Activated T-helper 1 cell treated with anti-CD3 and anti-CD28 coated beads, Interleukin-12 subunit alpha, Interleukin-12 subunit beta, Interleukin-2, Interleukin-4 antibody, amounts not matched to agents 30 ng/mL and 10 ng/mL and 1 ng/mL, durations not matched to agents 14 hours and 24 hours and 36 hours (primary cell): ENCODE measurements at regions not wholly inside any gene's neighbourhood (a gene's known extent, or its start where the extent isn't known, plus 50 kb on each side); places are given as distances from the start of the nearest gene placed in this dataset.

ENCODE experiments used
- DNase-seq: peaks from one replicate; pipeline ENCODE4 v3.0.0; 2021; ENCODE audit warnings: low spot score
- H3K27ac Mint-ChIP-seq: one replicate; pipeline ENCODE4 v1.8.0; 2021; ENCODE audit warnings: mild to moderate bottlenecking, mixed read lengths
- H3K27me3 Mint-ChIP-seq: one replicate; pipeline ENCODE4 v1.8.0; 2022; ENCODE audit warnings: mild to moderate bottlenecking, moderate library complexity, mixed read lengths; ENCODE audit not compliant: insufficient read depth
- H3K36me3 Mint-ChIP-seq: one replicate; pipeline ENCODE4 v1.8.0; 2021; ENCODE audit warnings: low read depth, mixed read lengths
- H3K4me1 Mint-ChIP-seq: one replicate; pipeline ENCODE4 v1.8.0; 2021; ENCODE audit warnings: low read depth, mixed read lengths
- H3K4me3 Mint-ChIP-seq: one replicate; pipeline ENCODE4 v1.8.0; 2021; ENCODE audit warnings: mild to moderate bottlenecking, moderate library complexity, mixed read lengths
- H3K9me3 Mint-ChIP-seq: one replicate; pipeline ENCODE4 v1.8.0; 2021; ENCODE audit warnings: mixed read lengths
- intact Hi-C: fragments of 100-400 bp; cut with micrococcal nuclease; formaldehyde crosslinking; loops from one replicate; pipeline ENCODE4 v1.15.1; 2024

DNA sequence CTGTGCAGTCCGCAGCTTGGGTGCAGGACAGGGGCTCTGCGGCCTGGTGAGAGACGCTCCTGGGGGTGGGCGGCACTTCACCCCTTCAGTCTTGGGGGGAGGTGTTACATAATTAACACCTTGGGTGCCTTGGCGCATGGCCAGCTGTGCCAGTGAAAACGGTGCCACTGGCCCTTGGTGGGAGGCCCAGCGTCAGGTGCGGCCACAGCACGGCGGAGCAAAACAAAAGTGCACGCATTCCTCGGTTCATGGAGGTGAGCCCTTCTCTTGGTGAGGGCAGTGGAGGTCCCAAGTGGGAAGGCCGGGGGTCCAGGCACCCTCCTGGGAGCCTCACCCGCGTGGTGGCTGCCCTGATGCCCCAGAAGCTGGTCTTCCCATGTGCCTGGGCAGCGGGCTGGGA is 89.8 kb downstream of the ENGASE start:
- DNase-seq, result no peak
- Mint-ChIP-seq H3K36me3 (no peaks in the 10 kb centered on the region), H3K4me3 (no peak overlapping the region), H3K27ac (no peak overlapping the region), H3K9me3 (no peaks in the 10 kb centered on the region), H3K27me3 (no peaks in the 10 kb centered on the region), H3K4me1 (no peaks in the 10 kb centered on the region)
- intact Hi-C loops, result no loop called here

DNA sequence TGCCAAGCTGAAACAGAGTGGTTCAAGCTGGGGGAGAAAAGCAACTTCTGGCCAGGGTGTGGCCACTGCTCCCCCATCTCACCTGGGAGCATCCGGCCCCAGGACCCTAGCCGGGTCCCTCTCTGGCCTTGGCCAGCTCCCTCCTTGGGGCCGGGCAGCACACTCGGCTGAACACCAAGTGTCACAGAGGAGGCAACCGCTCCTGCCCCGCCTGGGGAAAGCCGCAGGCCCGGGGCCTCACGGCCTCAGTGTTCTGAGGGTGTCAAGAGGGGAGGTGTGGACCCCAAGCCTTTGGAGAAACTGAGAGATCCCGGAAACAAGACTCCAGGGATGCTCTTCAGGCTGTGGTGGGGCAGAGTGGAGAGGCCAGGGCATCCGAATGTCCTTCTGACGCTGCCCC is 88.4 kb downstream of the ENGASE start:
- Mint-ChIP-seq H3K4me3 (no peak overlapping the region), H3K4me1 (no peaks in the 10 kb centered on the region), H3K36me3 (no peaks in the 10 kb centered on the region), H3K27me3 (no peaks in the 10 kb centered on the region), H3K27ac (no peak overlapping the region), H3K9me3 (no peaks in the 10 kb centered on the region)
- no peak for DNase-seq
- intact Hi-C loops, result no loop called here

DNA sequence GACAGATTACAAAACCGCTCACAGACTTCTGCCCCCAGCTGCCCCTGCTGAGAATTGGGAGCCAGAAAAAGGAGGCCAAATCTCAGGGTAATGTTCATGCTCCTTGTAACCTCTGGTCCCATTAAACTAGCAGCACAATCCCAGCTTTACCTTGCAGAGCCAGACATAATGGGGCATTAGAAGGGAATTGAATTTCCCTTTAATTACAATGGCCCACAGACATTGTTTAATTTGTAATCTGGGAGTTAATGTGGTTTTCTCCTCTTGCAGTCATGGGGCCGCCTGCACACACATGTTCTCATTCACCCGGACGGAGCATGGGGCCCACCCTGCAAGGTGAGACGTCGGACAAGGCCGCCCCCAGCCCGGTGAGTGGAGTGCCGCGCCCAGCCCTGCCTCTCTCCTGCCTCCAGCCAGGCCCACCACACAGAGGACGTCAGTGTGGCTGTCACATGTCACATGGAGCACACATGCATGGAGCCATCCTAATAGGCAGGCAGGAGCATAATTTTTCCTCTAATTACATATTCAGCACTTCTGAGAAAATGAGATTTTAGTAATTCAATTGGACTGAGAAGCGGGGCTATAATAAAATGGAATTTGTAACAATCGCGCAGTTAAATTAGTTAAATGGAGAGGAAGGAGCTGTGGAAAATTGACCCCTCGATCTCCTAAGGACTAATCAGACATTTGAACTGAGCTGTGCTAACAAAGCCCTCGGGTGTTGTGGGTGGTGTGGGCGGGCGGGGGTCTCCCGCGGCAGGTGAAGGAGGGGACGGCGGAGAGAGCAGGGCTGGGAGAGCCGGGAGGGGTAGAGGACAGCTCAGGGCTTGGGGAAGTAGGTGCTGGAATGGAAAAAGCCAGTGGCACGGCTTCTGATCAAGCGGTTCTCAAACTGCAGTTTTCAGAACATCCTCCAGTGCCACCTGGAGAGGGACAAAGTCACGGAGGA is 87.7 kb downstream of the ENGASE start:
- no peaks in the 10 kb centered on the region for H3K4me1 Mint-ChIP-seq
- no peaks in the 10 kb centered on the region for H3K36me3 Mint-ChIP-seq
- H3K9me3 Mint-ChIP-seq, result no peaks in the 10 kb centered on the region
- no peaks in the 10 kb centered on the region for H3K27me3 Mint-ChIP-seq
- intact Hi-C loops, result no loop called here
- H3K4me3 Mint-ChIP-seq, result no peak overlapping the region
- DNase-seq, result no peak
- H3K27ac Mint-ChIP-seq, result no peak overlapping the region

DNA sequence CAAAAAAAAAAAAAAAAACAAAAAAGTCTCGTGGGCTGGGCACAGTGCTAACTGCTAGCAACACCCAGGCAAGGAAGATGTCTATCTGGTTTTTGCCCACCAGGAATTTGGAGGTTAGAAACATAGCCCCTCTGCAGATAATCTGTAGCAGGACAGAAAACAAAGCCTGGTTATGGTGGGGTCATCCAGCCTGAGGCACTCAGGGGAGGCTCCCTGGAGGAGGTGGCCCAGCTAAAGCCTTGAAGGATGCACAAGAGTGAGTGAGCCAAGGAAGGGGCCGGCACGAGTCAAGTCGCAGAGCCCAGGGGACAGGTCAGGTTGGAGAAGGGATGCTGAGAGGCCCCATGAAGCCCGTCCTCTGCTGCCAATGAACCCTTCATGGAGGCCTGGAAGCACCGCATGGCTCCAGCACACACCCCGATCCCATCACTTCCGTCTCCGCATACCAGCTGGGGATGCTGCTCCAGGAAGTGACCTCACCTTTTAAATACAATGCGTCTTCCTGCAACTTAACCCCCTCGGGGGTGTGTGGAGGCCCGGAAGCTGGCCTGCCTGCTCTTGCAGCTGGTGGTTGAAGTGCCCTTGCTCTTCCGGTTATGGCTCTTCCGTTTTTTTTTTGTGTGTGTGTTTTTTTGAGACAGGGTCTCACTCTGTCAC is 86.5 kb downstream of the ENGASE start:
- Mint-ChIP-seq H3K27ac (no peak overlapping the region), H3K4me1 (no peaks in the 10 kb centered on the region), H3K36me3 (no peaks in the 10 kb centered on the region), H3K27me3 (no peaks in the 10 kb centered on the region), H3K4me3 (no peak overlapping the region), H3K9me3 (no peaks in the 10 kb centered on the region)
- intact Hi-C loops, result no loop called here
- DNase-seq, result peak; percentile 10

DNA sequence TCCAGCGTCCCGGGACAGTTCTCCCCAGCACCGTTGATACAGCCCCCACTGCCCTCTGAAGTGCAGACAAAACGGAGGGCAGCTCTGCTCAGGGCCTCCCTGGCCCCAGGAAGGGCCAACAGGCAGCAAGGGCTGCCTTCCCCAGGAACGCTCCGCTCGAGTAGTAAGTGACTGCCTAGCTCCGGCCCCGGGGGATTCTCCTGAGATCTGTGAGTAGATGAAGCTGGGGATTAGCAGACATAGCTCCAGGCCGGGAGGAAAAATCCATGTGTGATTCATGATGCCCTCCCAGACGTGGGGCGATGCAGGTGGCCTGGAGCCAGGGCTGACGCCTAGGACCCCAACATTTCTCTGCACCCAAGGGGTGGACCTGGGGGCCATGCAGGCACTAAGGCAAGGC is 85.3 kb downstream of the ENGASE start:
- no peaks in the 10 kb centered on the region for H3K9me3 Mint-ChIP-seq
- H3K4me1 Mint-ChIP-seq, result no peaks in the 10 kb centered on the region
- intact Hi-C loops, result no loop called here
- H3K4me3 Mint-ChIP-seq, result no peak overlapping the region
- DNase-seq, result no peak
- H3K36me3 Mint-ChIP-seq, result no peaks in the 10 kb centered on the region
- no peak overlapping the region for H3K27ac Mint-ChIP-seq
- no peaks in the 10 kb centered on the region for H3K27me3 Mint-ChIP-seq

DNA sequence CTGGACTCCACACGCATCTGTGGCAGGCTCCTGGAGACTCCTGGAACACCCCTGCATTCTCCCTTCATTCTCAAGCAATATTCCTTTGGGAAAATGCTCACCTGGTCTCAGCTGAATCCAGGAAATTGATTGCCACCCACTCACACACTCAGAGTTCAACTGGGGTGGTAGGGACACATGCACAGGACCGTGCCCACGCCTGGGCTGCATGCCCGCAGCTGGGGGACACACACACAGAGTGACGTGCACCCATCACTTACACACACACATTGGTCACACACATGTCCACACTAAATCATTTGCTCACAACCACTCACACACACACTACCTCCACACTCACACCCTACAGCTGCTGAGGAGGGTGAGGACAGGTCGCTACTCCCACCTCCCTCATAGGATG is 84.8 kb downstream of the ENGASE start:
- no peaks in the 10 kb centered on the region for H3K36me3 Mint-ChIP-seq
- no peak overlapping the region for H3K27ac Mint-ChIP-seq
- no peaks in the 10 kb centered on the region for H3K4me1 Mint-ChIP-seq
- H3K27me3 Mint-ChIP-seq, result no peaks in the 10 kb centered on the region
- intact Hi-C loops, result no loop called here
- DNase-seq, result no peak
- no peaks in the 10 kb centered on the region for H3K9me3 Mint-ChIP-seq
- H3K4me3 Mint-ChIP-seq, result no peak overlapping the region

DNA sequence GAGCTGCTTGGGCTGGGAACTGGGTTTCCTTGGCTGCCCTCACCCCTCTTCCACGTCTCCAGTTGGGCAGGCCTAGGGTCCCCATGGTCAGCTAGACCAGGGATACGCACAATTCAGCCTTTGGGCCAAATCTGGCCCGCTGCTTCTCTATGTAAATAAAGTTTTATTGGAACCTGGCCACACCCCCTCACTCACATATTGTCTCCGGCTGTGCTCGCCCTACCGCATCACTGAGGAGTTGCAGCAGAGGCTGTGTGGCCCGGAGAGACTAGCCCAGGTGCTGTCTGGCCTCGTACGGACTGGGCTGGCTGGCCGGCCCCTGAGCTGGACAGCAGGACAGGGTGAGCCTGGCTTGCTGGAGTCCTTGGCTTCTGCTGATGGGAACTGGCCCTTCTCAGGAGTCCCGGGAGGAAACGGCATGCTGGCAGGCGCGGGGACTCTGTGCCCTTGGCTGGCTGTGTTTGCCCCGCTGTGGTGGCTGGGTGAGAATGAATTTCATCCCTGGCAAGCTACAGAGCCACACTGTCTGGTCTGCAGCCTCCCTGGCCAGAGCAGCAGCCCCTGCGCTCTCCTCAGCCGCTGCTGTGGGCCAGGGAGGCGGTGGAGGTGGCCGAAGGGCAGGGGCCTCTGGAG is 82.0 kb downstream of the ENGASE start:
- Mint-ChIP-seq H3K36me3 (no peaks in the 10 kb centered on the region), H3K9me3 (no peaks in the 10 kb centered on the region), H3K27me3 (no peaks in the 10 kb centered on the region), H3K4me3 (no peak overlapping the region), H3K4me1 (no peaks in the 10 kb centered on the region), H3K27ac (no peak overlapping the region)
- DNase-seq, result no peak
- intact Hi-C loops, result no loop called here

DNA sequence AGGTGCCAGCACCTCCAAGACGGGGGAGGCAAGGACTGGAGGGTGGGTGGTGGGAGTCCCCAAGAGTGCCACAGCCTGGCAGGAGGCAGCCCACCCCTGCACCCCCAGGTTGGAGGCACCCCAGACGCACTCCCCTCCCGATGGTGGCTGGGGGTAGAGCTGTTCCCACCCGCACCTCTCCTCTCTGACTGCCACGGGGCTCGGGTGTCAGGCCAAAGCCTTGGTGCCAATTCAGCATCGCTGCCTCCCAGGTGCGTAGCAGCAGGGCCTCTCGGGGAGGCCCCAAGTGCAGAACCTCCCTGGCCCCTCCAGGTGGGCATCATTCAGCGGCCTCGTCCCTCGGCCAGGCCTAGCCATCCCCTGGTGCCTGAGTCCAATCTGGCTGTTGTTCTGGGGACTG is 81.1 kb downstream of the ENGASE start:
- DNase-seq, result no peak
- Mint-ChIP-seq H3K9me3 (no peaks in the 10 kb centered on the region), H3K27ac (no peak overlapping the region), H3K36me3 (no peaks in the 10 kb centered on the region), H3K4me3 (no peak overlapping the region), H3K4me1 (no peaks in the 10 kb centered on the region), H3K27me3 (no peaks in the 10 kb centered on the region)
- intact Hi-C loops, result no loop called here

DNA sequence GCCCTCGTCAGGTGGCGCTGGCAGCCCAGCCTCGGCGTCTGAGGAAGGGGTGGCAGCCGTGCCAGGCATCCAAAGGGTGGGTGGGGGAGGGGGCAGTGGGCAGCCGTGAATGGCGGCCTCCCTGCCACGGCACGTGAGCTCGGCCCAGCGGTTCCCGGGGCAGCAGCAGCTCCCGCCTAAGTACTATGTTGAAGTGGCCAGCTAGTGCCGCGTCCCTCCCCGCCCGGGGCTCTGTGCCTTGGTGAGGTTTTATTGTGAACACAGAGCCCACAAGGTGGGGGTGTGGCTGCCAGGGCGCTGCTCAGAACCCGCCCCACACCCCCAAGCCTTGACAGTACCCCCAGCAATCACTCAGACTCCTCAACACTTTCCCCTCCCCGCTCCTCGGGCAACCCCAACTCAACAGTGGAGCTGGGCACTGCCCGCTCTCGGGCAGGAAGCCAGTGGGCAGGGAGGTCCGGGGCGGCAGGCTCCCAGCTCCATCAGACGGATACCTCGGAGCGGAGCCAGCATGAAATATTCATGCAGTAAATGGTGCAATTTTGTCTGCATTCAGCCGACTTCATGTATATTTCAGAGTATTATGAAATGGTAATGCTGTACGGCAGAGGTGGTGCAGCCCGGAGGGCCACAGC is 80.4 kb downstream of the ENGASE start:
- Mint-ChIP-seq H3K4me3 (no peak overlapping the region), H3K27ac (no peak overlapping the region), H3K9me3 (no peaks in the 10 kb centered on the region), H3K36me3 (no peaks in the 10 kb centered on the region), H3K27me3 (no peaks in the 10 kb centered on the region), H3K4me1 (no peaks in the 10 kb centered on the region)
- no peak for DNase-seq
- intact Hi-C loops, result no loop called here

DNA sequence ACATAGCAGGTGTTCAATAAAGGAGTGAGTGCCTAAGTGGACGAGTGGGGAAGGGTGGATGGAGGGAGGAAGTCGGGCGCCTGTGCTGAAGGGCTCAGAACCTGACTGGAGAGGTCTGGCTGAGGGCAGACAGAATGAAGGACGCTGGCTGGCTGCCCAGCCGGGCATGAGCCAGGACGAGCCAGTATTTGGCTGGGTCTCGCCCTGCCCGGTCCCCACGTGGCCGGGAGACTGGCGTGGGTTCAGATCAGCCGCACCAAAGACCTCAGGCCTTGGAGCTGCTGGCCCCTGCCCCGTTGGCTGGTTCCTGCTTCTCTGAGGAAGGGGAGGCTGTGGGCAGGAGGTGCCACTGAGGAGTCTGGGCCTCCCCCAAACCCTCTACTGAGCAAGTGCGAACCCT is 79.8 kb downstream of the ENGASE start:
- intact Hi-C loops, result no loop called here
- DNase-seq, result no peak
- Mint-ChIP-seq H3K9me3 (no peaks in the 10 kb centered on the region), H3K4me3 (no peak overlapping the region), H3K4me1 (no peaks in the 10 kb centered on the region), H3K27ac (no peak overlapping the region), H3K36me3 (no peaks in the 10 kb centered on the region), H3K27me3 (no peaks in the 10 kb centered on the region)

DNA sequence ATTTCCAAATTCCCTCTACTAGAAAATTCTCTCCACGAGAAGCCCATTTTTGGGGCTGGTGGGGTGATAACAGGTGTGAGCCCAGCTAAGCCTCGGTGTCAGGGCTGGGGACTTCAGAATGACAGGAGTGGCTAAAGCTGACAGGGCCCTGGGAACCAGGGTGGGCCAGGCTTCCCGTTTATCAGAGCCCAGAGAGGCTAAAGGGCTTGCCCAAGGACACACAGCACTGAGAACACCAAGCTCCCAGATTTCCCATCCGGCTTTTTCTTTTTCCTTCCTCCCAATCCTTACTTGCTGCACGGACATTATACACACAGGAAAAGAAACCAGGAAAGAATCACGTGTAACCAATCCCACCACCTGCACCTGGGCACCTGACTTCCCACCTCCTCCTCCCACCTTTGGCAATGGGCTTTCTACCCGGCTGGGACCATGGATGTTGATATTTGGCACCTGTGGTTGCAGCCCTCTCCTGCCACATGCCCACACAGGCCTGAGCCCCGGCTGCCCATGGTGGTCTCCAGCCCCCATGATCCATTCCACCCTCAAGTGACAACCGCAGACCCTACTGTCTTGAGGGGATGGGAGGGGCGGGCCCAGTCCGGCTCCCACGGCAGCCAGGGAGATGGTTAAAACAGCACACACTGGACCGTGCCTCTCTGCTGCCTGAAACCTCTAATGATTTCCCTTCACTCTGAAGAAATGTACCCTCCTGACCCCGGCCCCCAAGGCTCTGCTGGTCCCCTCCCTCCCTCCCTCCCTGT is 78.9 kb downstream of the ENGASE start:
- Mint-ChIP-seq H3K4me1 (no peaks in the 10 kb centered on the region), H3K27me3 (no peaks in the 10 kb centered on the region), H3K9me3 (no peaks in the 10 kb centered on the region), H3K4me3 (no peak overlapping the region), H3K36me3 (no peaks in the 10 kb centered on the region), H3K27ac (no peak overlapping the region)
- intact Hi-C loops, result no loop called here
- DNase-seq, result no peak

DNA sequence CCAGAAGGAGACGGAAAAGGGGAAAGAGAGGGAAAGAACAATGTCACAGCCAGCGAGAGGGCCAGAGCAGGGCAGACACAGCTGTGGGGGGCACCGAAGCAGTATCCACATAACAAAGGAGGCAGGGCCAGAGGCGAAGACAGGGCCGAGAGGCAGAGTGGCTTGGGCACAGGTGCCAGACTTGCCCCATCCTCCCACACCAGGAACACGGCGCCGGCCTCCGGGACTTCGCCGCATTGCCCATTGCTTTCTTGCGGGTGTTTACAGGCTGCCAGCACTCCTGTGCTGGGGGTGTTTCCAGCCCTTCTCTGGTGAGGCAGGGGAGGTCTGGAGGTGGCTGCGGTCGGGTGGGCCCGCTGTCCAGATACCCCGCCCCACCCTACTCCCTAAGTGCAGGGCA is 78.0 kb downstream of the ENGASE start:
- intact Hi-C loops, result no loop called here
- Mint-ChIP-seq H3K4me1 (no peaks in the 10 kb centered on the region), H3K9me3 (no peaks in the 10 kb centered on the region), H3K27me3 (no peaks in the 10 kb centered on the region), H3K27ac (no peak overlapping the region), H3K36me3 (no peaks in the 10 kb centered on the region), H3K4me3 (no peak overlapping the region)
- no peak for DNase-seq
